GM13976 (cell line): ENCODE measurements at regions not wholly inside any gene's neighbourhood (a gene's known extent, or its start where the extent isn't known, plus 50 kb on each side); places are given as distances from the start of the nearest gene placed in this dataset.
"Not testable (repeated sequence)": the region's sequence is repeated elsewhere in the genome, so short reads cannot be mapped to it uniquely, and the experiment has no call there.

Experiments
- DNase-seq: peaks from one replicate; pipeline ENCODE4 v3.0.0; 2012; ENCODE audit warnings: low spot score
- CTCF ChIP-seq: IDR thresholded peaks from 2 replicates; pipeline ENCODE4 v1.5.1; 2012; ENCODE audit warnings: borderline replicate concordance, mild to moderate bottlenecking; ENCODE audit not compliant: insufficient read depth; ENCODE audit errors: extremely low read depth, missing control alignments, control extremely low read depth
- in situ Hi-C: fragments of 300-500 bp; cut with MboI; formaldehyde crosslinking; loops from one replicate; pipeline ENCODE4 v1.12.0; 2022; ENCODE audit warnings: low sequenced_read_pairs, mixed read lengths, inconsistent platforms; ENCODE audit not compliant: unreplicated experiment

GRCh38 chr10:33052915-33053810, 95.1 kb upstream of the ITGB1 start:
- no peak for TF ChIP-seq CTCF
- in situ Hi-C loops, result no loop called here

GRCh38 chr10:33052263-33052875, 94.3 kb upstream of the ITGB1 start:
- no peak for TF ChIP-seq CTCF
- no peak for DNase-seq
- in situ Hi-C loops, result no loop called here

More at GRCh38 chr10:33052915-33053810, 95.1 kb upstream of the ITGB1 start:
- no peak for DNase-seq

GRCh38 chr10:33049963-33050920, 92.2 kb upstream of the ITGB1 start:
- DNase-seq, in situ Hi-C loops: not testable (repeated sequence)

- no peak for TF ChIP-seq CTCF
- no peak for DNase-seq
- in situ Hi-C loops, result no loop called here
Observed at GRCh38 chr10:33048223-33048622, 90.2 kb upstream of the ITGB1 start.

GRCh38 chr10:33047655-33048054, 89.6 kb upstream of the ITGB1 start:
- in situ Hi-C loops, result no loop called here
- TF ChIP-seq CTCF, result no peak
- no peak for DNase-seq

- TF ChIP-seq CTCF, result no peak
- no peak for DNase-seq
- in situ Hi-C loops, result no loop called here
Observed at GRCh38 chr10:33046792-33047191, 88.8 kb upstream of the ITGB1 start.
